ENCODE measurements at regions not wholly inside any gene's neighbourhood (a gene's known extent, or its start where the extent isn't known, plus 50 kb on each side); places are given as distances from the start of the nearest gene placed in this dataset.
"Not testable (repeated sequence)": the region's sequence is repeated elsewhere in the genome, so short reads cannot be mapped to it uniquely, and the experiment has no call there.

- DNase-seq = no peak
Observed at GRCh38 chr2:2730301-2730833, 399.3 kb upstream of the MYT1L start.

- DNase-seq = no peak
Observed at GRCh38 chr2:2729246-2729645, 398.2 kb upstream of the MYT1L start.

GRCh38 chr2:2728635-2729034, 397.6 kb upstream of the MYT1L start:
- DNase-seq = no peak

GRCh38 chr2:2727876-2728511, 396.9 kb upstream of the MYT1L start:
- DNase-seq = no peak

- no peak for DNase-seq
Observed at GRCh38 chr2:2726163-2726562, 395.1 kb upstream of the MYT1L start.

GRCh38 chr2:2723064-2723463, 392.0 kb upstream of the MYT1L start:
- no peak for DNase-seq

GRCh38 chr2:2721296-2721835, 390.3 kb upstream of the MYT1L start:
- no peak for DNase-seq

- DNase-seq = not testable (repeated sequence)
Observed at GRCh38 chr2:2720806-2721205, 389.7 kb upstream of the MYT1L start.

GRCh38 chr2:2720351-2720750, 389.3 kb upstream of the MYT1L start:
- no peak for DNase-seq

- DNase-seq = no peak
Observed at GRCh38 chr2:2719781-2720180, 388.7 kb upstream of the MYT1L start.

- no peak for DNase-seq
Observed at GRCh38 chr2:2719015-2719414, 387.9 kb upstream of the MYT1L start.

- DNase-seq = no peak
Observed at GRCh38 chr2:2717406-2717805, 386.3 kb upstream of the MYT1L start.

GRCh38 chr2:2716771-2717170, 385.7 kb upstream of the MYT1L start:
- no peak for DNase-seq

- no peak for DNase-seq
Observed at GRCh38 chr2:2715036-2715818, 384.2 kb upstream of the MYT1L start.

- DNase-seq = no peak
Observed at GRCh38 chr2:2714408-2714807, 383.3 kb upstream of the MYT1L start.

GRCh38 chr2:2709431-2709770, 378.3 kb upstream of the MYT1L start:
- no peak for DNase-seq

- DNase-seq = no peak
Observed at GRCh38 chr2:2708575-2709430, 377.7 kb upstream of the MYT1L start.

- DNase-seq = no peak
Observed at GRCh38 chr2:2707206-2707991, 376.3 kb upstream of the MYT1L start.

- no peak for DNase-seq
Observed at GRCh38 chr2:2706306-2706705, 375.2 kb upstream of the MYT1L start.

GRCh38 chr2:2705871-2706270, 374.8 kb upstream of the MYT1L start:
- no peak for DNase-seq

GRCh38 chr2:2704428-2705090, 373.5 kb upstream of the MYT1L start:
- no peak for DNase-seq
